ENCODE measurements at regions not wholly inside any gene's neighbourhood (a gene's known extent, or its start where the extent isn't known, plus 50 kb on each side); places are given as distances from the start of the nearest gene placed in this dataset.

DNA sequence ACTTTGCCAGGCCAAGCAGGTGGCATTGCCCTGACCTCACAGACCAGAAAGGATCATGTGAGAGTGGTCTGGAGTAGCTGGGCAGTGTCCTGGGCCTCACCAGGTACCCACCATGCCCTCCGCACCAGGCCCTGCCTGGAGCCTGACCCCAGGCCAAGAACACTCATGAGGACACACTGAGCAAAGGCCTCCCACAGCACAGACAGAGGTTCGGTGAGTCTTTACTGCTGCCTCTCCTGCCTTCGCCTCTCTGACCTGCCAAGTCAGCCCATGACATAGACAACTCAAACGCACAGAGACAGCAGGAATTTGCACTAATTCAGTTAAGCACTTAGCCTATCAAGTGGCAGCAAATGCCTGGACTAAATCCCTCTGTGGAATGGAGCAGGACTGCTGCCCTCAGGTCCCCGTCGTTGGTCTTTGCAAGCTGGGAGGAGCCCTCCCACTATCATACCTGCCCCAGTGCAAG, 62.5 kb downstream of the RHOB start:
- POLR2A ChIA-PET: interaction anchor here (0.6 kb wide), 2 partner anchors 189 to 382 kb away, joined by 4 to 5 read pairs; no protein-coding TSS in a partner anchor

DNA sequence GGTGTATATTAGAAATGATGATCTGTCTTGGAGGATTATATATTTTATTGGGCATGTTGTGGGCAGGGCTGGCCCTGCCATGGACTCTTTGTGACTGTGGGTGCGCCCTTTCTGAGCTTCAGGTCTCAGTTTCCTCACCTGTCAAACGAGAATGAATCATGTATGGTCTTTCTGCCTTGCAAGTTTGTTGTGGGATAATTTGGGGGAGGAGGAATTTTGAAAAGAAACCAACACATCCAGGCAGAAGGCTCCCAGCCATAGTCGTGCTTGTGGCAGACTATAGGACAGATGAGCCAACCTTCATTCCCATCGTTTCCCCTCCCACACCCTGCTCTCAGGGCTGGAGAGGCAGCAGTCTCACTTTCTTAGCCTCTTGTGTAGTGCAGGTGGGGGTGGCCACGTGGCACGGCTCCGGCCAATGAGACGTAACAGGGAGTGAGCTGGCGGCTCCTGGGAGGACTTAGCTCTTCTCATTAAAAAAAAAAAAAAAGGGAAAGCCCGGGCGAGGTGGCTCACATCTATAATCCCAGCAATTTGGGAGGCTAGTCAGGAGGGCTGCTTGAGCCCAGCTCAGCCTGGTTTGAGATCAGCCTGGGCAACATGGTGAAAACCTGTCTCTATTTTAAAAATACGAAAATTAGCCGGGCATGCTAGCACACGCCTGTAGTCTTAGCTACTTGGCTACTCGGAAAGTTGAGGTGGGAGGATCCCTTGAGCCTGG, 63.1 kb downstream of the RHOB start:
- TF ChIP-seq, protein P1, sequence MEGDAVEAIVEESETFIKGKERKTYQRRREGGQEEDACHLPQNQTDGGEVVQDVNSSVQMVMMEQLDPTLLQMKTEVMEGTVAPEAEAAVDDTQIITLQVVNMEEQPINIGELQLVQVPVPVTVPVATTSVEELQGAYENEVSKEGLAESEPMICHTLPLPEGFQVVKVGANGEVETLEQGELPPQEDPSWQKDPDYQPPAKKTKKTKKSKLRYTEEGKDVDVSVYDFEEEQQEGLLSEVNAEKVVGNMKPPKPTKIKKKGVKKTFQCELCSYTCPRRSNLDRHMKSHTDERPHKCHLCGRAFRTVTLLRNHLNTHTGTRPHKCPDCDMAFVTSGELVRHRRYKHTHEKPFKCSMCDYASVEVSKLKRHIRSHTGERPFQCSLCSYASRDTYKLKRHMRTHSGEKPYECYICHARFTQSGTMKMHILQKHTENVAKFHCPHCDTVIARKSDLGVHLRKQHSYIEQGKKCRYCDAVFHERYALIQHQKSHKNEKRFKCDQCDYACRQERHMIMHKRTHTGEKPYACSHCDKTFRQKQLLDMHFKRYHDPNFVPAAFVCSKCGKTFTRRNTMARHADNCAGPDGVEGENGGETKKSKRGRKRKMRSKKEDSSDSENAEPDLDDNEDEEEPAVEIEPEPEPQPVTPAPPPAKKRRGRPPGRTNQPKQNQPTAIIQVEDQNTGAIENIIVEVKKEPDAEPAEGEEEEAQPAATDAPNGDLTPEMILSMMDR (IDR thresholded peaks at IDR 0.05; ENCODE audit: control extremely low read depth, extremely low read depth, low read depth, missing control alignments): no peak
- no peak for DNase-seq (ENCODE audit: extremely low spot score)
- POLR2A ChIA-PET: interaction anchor here (0.6 to 1.4 kb wide), 4 partner anchors 62 to 383 kb away, joined by 3 to 6 read pairs (median 4); partner anchors contain the start of gene RHOB
- CTCF ChIA-PET: interaction anchor here (1.0 to 3.5 kb wide), 5 partner anchors 8 to 141 kb away, joined by 3 to 24 read pairs (median 3); partner anchors contain the start of gene HS1BP3

More for the DNA sequence above, 62.5 kb downstream of the RHOB start:
- TF ChIP-seq, protein P1 (IDR thresholded peaks at IDR 0.05; ENCODE audit: control extremely low read depth, extremely low read depth, low read depth, missing control alignments): no peak
- no peak for DNase-seq (ENCODE audit: extremely low spot score)
- CTCF ChIA-PET: interaction anchor here (1.0 to 3.5 kb wide), 5 partner anchors 9 to 142 kb away, joined by 3 to 24 read pairs (median 3); partner anchors contain the start of gene HS1BP3

DNA sequence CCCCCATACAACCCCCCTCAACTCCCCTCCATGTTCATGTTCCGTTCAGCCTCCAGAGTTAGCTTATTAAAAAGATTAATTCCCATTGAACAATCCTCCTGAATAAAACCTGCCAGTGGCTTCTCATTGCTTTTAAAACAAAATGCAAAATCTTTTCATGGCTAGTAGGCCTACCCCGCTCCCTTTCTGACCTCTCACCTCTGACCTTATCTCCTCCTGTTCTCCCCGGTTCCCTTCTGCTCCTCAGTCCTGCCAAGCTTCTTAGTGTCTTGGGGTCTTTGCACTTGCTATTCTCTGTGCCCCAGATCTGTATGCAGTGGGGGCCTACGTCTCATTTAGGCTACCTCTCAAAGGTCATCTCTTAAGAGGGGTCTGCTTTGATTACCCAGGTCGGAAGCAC, 64.3 kb downstream of the RHOB start:
- TF ChIP-seq, protein P1 (IDR thresholded peaks at IDR 0.05; ENCODE audit: control extremely low read depth, extremely low read depth, low read depth, missing control alignments): no peak
- DNase-seq (ENCODE audit: extremely low spot score): no peak
- POLR2A ChIA-PET: interaction anchor here (0.6 to 1.4 kb wide), 2 partner anchors 13 to 64 kb away, joined by 3 to 6 read pairs; partner anchors contain the start of gene RHOB
- CTCF ChIA-PET: interaction anchor here (2.7 kb wide), 1 partner anchor 131 kb away, joined by 6 read pairs; no protein-coding TSS in a partner anchor

DNA sequence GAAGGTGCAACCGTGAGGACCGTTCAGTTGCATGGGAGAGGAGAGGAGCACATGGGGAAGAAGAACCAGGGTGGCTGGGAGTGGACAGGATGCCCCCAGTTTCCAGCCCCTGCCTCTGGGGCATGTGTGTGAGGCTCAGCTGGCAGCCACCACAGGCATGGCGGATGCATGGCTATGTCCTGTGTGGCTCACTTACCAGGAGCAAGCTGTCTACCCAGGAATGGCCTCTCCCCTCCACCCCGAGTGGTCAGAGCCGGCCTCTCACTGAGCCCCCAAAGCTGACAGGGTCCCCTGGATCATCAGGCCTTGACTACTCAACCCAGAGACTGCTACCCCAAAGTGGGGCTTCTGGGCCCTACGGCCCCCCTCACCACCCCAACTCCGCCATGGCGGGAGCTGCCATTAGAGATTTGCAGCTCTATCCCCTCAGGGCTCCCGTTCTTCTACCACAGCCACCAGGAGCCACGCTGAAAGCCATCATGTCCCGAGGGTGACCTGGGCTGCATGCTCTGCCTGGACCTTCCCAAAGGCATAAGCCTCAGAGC, 65.3 kb downstream of the RHOB start:
- no peak for DNase-seq (ENCODE audit: extremely low spot score)
- POLR2A ChIA-PET: interaction anchor here (0.9 kb wide), 1 partner anchor 66 kb away, joined by 4 read pairs; the partner anchor contains the start of gene RHOB
- TF ChIP-seq, protein P1 (IDR thresholded peaks at IDR 0.05; ENCODE audit: control extremely low read depth, extremely low read depth, low read depth, missing control alignments): no peak
- CTCF ChIA-PET: interaction anchor here (1.3 kb wide), 1 partner anchor 139 kb away, joined by 3 read pairs; the partner anchor contains the start of gene HS1BP3

DNA sequence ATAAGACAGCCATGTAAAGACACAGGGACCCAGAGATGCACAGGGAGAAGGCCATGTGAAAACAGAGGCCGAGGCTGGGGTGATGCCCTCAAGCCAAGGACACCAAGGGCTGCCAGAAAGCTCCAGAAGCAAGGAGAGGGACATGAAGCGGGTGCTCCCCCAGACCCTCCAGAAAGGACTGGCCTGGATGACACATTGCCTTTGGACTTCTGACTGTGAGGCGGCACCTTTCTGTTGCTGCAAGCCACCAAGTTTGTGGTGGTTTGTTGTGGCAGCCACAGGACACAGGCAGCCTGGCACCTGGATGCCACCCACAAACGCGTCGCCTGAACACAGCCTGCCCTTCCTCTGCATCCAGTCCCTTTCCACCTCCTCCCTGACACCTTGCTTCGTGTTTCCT, 67.1 kb downstream of the RHOB start:
- TF ChIP-seq, protein P1 (IDR thresholded peaks at IDR 0.05; ENCODE audit: control extremely low read depth, extremely low read depth, low read depth, missing control alignments): no peak
- no peak for DNase-seq (ENCODE audit: extremely low spot score)
- CTCF ChIA-PET: no interaction called here
- POLR2A ChIA-PET: interaction anchor here (1.3 kb wide), 1 partner anchor 67 kb away, joined by 3 read pairs; the partner anchor contains the start of gene RHOB

DNA sequence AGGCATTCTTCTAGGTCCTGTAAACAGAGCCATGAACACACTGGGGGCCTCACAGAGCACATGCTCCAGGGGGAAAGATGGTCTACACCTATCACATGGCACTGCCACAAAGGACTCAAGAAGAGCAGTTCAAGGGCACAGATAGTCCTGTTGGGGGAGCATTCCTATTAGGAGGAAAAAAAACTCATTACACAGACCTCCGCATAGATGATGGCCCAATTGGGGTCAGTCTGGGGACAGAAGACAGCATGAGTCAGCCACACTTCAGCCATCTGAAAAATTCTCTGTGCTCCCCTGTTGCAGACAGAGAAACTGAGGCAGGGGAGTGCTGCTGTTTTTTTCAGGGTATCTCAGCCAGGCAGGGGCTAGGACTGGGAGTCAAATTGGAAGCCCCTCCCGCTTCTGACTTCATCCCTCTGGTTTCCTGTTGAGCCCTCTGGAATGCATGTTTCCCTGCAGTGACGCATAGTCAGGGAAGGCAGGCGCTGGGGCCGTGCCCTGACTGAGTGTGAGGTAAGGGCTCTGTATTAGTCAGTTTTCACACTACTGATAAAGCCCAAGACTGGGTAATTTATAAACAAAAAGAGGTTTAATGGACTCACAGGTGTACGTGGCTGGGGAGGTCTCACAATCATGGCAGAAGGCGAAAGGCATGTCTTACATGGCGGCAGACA, 67.9 kb downstream of the RHOB start:
- DNase-seq (ENCODE audit: extremely low spot score): no peak
- ChIA-PET POLR2A (no interaction called here), CTCF (interaction anchor here (1.7 kb wide), 1 partner anchor 7 kb away, joined by 6 read pairs; no protein-coding TSS in a partner anchor)
- TF ChIP-seq, protein P1 (IDR thresholded peaks at IDR 0.05; ENCODE audit: control extremely low read depth, extremely low read depth, low read depth, missing control alignments): no peak
